Panc1 (cell line): ENCODE measurements at regions not wholly inside any gene's neighbourhood (a gene's known extent, or its start where the extent isn't known, plus 50 kb on each side); places are given as distances from the start of the nearest gene placed in this dataset.

ENCODE experiments used
- ATAC-seq: fragments of 200-7000 bp; cut with Tn5 transposase; 2 replicates; pipeline ENCODE4 v1.9.1; 2020; ENCODE audit warnings: mild to moderate bottlenecking, moderate library complexity
- BruUV-seq: library from RNA; stranded (reverse); fragments of 400-500 nt; replicated peaks from 2 replicates; lab custom pipeline; 2021; lab: Mats Ljungman, UMichigan
- CTCF ChIA-PET: fragments of 300-600 bp; sonication (Branson Sonifier 250); formaldehyde crosslinking; loops from one replicate; lab custom pipeline; 2022; ENCODE audit warnings: antibody characterized with exemption; lab: Charles Lee
- POLR2A ChIA-PET: fragments of 300-600 bp; sonication (Branson Sonifier 250); formaldehyde crosslinking; loops from one replicate; lab custom pipeline; 2022; ENCODE audit warnings: antibody characterized with exemption; lab: Charles Lee
- DNase-seq: peaks from one replicate; pipeline ENCODE4 v3.0.0-alpha.2; 2010; ENCODE audit warnings: low read depth, low spot score
- H3K27ac ChIP-seq: 2 replicates; pipeline ENCODE4 v1.5.1; 2011; ENCODE audit warnings: mild to moderate bottlenecking, low read length, inconsistent platforms
- H3K27me3 ChIP-seq: fragments of 200-500 bp; sonication (Bioruptor generic); 2 replicates; pipeline ENCODE4 v1.6.0; 2014; ENCODE audit warnings: low read length, inconsistent platforms; ENCODE audit not compliant: control insufficient read depth, insufficient read depth
- H3K36me3 ChIP-seq: fragments of 200-500 bp; sonication (Bioruptor generic); 2 replicates; pipeline ENCODE4 v1.5.1; 2014; ENCODE audit warnings: inconsistent platforms, mild to moderate bottlenecking, low read length, moderate library complexity; ENCODE audit not compliant: control insufficient read depth, insufficient read depth
- H3K4me1 ChIP-seq: 2 replicates; pipeline ENCODE4 v1.5.1; 2011; ENCODE audit warnings: inconsistent platforms, mild to moderate bottlenecking, low read length, moderate library complexity; ENCODE audit not compliant: control insufficient read depth, insufficient read depth
- H3K4me3 ChIP-seq, 2 experiments: 2 replicates each; pipeline ENCODE4 v1.5.1; 2011 to 2012; ENCODE audit warnings: low read depth in 2 of 2, low read length in 2 of 2, mild to moderate bottlenecking in 2 of 2, inconsistent platforms in 1 of 2, moderate library complexity in 1 of 2
- H3K9me3 ChIP-seq: fragments of 200-500 bp; sonication (Bioruptor generic); 2 replicates; pipeline ENCODE4 v1.5.1; 2014; ENCODE audit warnings: low read depth, mild to moderate bottlenecking, inconsistent platforms, low read length, moderate library complexity; ENCODE audit not compliant: control insufficient read depth, insufficient read depth
- POLR2AphosphoS5 ChIP-seq: IDR thresholded peaks from 2 replicates; pipeline ENCODE4 v1.6.1; 2012; ENCODE audit warnings: mild to moderate bottlenecking, low read depth, low read length, moderate library complexity
- SIN3A ChIP-seq: IDR thresholded peaks from 2 replicates; pipeline ENCODE4 v1.6.1; 2012; ENCODE audit warnings: low read depth, mild to moderate bottlenecking, low read length, moderate library complexity, borderline replicate concordance; ENCODE audit not compliant: insufficient read depth
- TCF7L2 ChIP-seq: IDR thresholded peaks from 2 replicates; pipeline ENCODE4 v1.6.1; 2011; ENCODE audit warnings: mild to moderate bottlenecking, low read depth, low read length, inconsistent platforms
- in situ Hi-C: cut with HindIII; loops from 2 replicates; pipeline ENCODE4 v1.10.0; 2016; ENCODE audit warnings: low sequenced_read_pairs, low pct_unique_long_range_greater_than_20kb
- intact Hi-C: fragments of 100-400 bp; cut with micrococcal nuclease; formaldehyde crosslinking; loops from one replicate; pipeline ENCODE4 v1.10.0; 2022; ENCODE audit not compliant: unreplicated experiment
- TF ChIP-seq, protein P1 (sequence below), 2 experiments: IDR thresholded peaks; 2 replicates each; pipeline ENCODE4 v1.6.1; 2011 to 2012; ENCODE audit warnings: low read depth in 2 of 2, control low read depth in 1 of 2, low read length in 1 of 2, mild to moderate bottlenecking in 1 of 2, moderate library complexity in 1 of 2; ENCODE audit not compliant: insufficient read depth in 1 of 2
- TF ChIP-seq, protein P2 (sequence below): fragments of 450-650 bp; IDR thresholded peaks from 2 replicates; pipeline ENCODE4 v1.5.1; 2017; ENCODE audit warnings: mild to moderate bottlenecking

DNA sequence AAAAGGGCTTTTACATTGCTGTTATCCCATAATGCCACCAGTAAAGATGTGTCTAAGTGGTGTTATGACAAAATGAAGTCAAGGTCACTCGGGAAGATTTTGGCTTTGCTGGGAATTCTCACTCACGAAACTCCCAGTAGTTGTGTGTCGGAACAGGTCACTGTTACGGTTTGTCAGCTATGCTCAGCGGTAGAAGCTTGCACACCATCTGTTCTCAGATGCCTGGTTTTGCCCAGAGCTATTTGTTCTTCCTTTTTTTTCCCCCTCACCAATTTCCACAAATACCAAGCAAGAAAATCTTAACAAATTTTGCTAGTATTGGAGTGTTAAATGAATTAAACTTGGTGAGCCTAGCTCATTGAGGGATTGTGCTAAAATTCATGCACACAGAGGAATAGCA lies 915.1 kb downstream of the MCTP2 start:
- H3K36me3 ChIP-seq = no peaks in the 10 kb centered on the region
- ChIA-PET CTCF (no interaction called here), POLR2A (no interaction called here)
- DNase-seq (no peak), ATAC-seq (no peak)
- H3K9me3 ChIP-seq = no peaks in the 10 kb centered on the region
- no peaks in the 10 kb centered on the region for H3K4me1 ChIP-seq
- TF ChIP-seq TCF7L2 = no peak
- TF ChIP-seq SIN3A = no peak
- no peak for TF ChIP-seq POLR2AphosphoS5
- TF ChIP-seq, protein P1, sequence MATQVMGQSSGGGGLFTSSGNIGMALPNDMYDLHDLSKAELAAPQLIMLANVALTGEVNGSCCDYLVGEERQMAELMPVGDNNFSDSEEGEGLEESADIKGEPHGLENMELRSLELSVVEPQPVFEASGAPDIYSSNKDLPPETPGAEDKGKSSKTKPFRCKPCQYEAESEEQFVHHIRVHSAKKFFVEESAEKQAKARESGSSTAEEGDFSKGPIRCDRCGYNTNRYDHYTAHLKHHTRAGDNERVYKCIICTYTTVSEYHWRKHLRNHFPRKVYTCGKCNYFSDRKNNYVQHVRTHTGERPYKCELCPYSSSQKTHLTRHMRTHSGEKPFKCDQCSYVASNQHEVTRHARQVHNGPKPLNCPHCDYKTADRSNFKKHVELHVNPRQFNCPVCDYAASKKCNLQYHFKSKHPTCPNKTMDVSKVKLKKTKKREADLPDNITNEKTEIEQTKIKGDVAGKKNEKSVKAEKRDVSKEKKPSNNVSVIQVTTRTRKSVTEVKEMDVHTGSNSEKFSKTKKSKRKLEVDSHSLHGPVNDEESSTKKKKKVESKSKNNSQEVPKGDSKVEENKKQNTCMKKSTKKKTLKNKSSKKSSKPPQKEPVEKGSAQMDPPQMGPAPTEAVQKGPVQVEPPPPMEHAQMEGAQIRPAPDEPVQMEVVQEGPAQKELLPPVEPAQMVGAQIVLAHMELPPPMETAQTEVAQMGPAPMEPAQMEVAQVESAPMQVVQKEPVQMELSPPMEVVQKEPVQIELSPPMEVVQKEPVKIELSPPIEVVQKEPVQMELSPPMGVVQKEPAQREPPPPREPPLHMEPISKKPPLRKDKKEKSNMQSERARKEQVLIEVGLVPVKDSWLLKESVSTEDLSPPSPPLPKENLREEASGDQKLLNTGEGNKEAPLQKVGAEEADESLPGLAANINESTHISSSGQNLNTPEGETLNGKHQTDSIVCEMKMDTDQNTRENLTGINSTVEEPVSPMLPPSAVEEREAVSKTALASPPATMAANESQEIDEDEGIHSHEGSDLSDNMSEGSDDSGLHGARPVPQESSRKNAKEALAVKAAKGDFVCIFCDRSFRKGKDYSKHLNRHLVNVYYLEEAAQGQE (IDR thresholded peaks at IDR 0.05; ENCODE audit: insufficient read depth in 1 of 2, low read depth in 2 of 2, low read length in 1 of 2) = no peak
- TF ChIP-seq, protein P2, sequence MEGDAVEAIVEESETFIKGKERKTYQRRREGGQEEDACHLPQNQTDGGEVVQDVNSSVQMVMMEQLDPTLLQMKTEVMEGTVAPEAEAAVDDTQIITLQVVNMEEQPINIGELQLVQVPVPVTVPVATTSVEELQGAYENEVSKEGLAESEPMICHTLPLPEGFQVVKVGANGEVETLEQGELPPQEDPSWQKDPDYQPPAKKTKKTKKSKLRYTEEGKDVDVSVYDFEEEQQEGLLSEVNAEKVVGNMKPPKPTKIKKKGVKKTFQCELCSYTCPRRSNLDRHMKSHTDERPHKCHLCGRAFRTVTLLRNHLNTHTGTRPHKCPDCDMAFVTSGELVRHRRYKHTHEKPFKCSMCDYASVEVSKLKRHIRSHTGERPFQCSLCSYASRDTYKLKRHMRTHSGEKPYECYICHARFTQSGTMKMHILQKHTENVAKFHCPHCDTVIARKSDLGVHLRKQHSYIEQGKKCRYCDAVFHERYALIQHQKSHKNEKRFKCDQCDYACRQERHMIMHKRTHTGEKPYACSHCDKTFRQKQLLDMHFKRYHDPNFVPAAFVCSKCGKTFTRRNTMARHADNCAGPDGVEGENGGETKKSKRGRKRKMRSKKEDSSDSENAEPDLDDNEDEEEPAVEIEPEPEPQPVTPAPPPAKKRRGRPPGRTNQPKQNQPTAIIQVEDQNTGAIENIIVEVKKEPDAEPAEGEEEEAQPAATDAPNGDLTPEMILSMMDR = no peak
- intact Hi-C loops (no loop called here), in situ Hi-C loops (no loop called here)
- no peak overlapping the region for H3K4me3 ChIP-seq
- BruUV-seq = no TSS peak
- no peak overlapping the region for H3K27ac ChIP-seq
- no peaks in the 10 kb centered on the region for H3K27me3 ChIP-seq

DNA sequence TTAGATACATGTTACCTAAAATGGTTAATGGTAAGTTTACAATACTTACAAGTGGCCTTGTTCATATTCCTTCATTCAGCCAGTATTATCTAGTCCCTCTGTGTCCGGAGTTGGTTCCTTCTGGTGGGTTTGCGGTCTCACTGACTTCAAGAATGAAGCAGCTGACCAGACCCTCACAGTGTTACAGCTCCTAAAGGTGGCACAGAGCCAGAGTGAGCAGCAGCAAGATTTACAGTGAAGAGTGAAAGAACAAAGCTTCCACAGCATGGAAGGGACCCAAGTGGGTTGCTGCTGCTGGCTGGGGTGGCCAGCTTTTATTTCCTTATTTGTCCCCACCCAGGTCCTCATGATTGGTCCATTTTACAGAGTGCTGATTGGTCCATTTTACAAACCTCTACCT lies 916.8 kb downstream of the MCTP2 start:
- in situ Hi-C loops = no loop called here
- no peaks in the 10 kb centered on the region for H3K4me1 ChIP-seq
- no peaks in the 10 kb centered on the region for H3K9me3 ChIP-seq
- ChIA-PET CTCF (no interaction called here), POLR2A (no interaction called here)
- H3K4me3 ChIP-seq = no peak overlapping the region
- intact Hi-C loops = no loop called here
- H3K27me3 ChIP-seq = no peaks in the 10 kb centered on the region
- DNase-seq (no peak), ATAC-seq (no peak)
- no peak overlapping the region for H3K27ac ChIP-seq
- no TSS peak for BruUV-seq
- TF ChIP-seq SIN3A = no peak
- no peaks in the 10 kb centered on the region for H3K36me3 ChIP-seq

DNA sequence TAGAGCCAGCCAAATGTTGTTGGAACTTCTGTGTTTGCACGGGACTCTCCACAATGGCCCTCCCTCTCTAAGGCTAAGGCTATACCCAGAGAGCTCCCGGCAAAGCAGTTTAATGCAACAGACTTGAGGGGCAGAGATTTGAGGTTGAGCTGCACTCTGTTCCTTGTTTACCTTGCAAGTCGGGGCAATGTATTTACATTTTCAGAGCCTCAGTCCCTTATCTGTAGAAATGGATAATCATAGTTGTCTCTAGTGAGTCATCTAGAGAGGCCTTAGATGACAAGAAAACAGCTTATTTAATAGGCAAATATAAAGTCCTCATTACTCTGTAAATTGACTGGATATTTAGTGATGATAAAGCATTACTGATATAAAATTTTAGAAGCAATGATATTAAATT lies 917.7 kb downstream of the MCTP2 start:
- Histone ChIP-seq H3K9me3 (no peaks in the 10 kb centered on the region), H3K4me1 (no peaks in the 10 kb centered on the region), H3K36me3 (no peaks in the 10 kb centered on the region), H3K27me3 (no peaks in the 10 kb centered on the region), H3K4me3 (no peak overlapping the region), H3K27ac (no peak overlapping the region)
- no peak for DNase-seq
- in situ Hi-C loops = no loop called here
- BruUV-seq = no TSS peak
- intact Hi-C loops = no loop called here
- no peak for TF ChIP-seq TCF7L2
- TF ChIP-seq SIN3A = no peak
- TF ChIP-seq, protein P2 = no peak
- CTCF ChIA-PET = no interaction called here
- no peak for ATAC-seq
- POLR2A ChIA-PET = no interaction called here
